ENCODE measurements at regions not wholly inside any gene's neighbourhood (a gene's known extent, or its start where the extent isn't known, plus 50 kb on each side); places are given as distances from the start of the nearest gene placed in this dataset.

DNA sequence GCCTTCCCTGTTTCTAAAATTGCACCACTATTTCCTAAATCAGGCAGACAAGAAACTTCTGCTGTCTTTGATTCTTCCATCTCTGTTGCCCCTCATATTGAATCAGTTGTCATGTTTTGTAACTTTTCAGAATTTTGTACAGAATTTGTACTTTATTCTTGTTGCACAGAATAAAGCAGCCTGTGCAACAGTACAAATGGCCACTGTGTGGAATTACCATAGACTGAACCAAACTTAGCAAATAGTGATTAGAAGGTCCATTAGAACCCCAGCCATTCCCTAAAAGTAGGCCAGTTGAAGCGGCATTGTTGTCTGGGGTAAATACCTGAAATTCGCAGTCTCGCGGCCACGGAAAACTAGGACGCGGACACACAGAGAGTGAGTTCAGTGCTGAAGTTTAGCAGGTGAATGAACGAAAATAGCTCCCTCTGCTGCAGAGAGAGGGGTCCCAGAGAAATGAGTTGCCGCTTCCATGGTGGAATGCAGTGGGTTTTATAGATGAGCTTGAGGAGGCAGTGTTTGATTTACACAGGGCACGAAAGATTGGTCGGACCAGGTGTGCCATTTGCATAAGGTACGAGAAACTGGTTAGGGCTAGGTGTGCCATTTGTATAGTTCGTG is 71.8 kb downstream of the C4orf33 start:
- no peak for DNase-seq (ENCODE audit: low read depth)

DNA sequence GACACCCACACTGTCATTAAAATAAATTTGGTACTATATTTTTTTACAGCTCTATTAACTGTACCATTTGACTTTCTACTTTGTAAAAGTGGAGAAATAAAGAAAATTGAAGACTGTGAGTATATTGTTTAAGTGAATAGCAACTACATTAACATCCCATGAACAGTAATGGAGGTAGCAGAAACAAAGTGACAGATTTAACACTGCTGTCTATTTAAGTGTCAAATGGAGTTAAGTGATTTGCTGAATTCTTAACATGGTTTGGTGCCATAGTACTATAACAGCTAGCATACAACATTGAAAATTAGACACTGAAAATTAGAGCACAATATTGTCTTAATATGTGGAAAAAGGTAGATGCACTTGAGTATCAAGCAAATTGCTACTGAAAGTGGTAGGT is 76.2 kb downstream of the C4orf33 start:
- no peak for DNase-seq (ENCODE audit: low read depth)

DNA sequence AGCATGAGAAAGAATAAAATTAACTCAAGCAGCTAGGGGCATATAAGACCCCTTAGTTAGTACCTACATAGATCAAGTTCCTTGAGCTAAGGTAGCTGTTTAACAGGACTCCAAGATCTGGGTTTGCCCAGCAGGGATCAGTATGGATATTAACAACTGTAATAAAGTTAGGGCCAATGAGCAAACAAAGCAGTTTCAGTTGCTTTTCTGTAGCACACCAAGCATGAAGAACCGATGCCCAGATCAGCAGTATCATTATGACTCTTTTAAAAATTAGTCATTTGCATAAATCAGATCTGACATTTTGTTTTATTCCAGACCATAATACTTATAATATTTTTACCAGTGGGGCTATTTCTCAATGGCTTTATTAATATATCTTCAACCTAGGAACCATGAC is 80.9 kb downstream of the C4orf33 start:
- no peak for DNase-seq (ENCODE audit: low read depth)

DNA sequence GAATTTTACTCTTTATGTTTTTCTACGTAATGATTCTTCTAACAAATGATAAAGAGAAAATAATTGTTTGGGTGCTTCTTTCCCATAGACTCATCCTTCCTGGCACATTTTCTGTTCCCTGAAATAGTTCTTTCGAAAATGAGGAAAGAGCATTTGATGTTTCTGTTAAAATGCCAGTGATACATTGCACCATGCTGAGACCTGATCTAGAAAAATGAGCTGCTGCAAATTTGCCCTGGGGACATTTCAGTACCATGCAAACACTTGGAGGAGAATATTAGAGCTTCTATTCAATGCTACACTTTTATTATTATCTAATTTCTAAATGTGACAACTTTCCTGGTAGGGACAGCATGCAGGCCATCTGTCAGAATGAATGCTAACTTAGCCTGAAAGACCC is 83.3 kb downstream of the C4orf33 start:
- DNase-seq (ENCODE audit: low read depth): no peak

DNA sequence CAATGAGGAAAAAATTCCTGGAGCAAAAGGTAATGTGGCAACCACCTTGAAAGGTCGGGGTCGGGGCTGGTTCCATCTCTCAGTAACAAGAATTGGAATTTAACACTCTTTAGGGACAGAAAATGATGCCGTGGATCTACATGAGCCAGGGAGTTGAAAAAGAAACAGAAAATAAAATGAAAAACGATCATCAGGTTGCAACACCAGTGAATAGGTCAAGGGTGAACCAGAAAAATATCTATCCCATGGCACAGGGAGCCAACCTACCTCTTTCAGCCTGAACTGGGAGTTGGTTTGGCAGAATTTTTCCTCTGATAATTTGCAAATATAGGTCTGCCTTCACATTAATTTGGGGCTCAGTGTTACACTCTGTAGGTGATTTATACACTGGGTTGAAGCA is 93.7 kb downstream of the C4orf33 start:
- no peak for DNase-seq (ENCODE audit: low read depth)

DNA sequence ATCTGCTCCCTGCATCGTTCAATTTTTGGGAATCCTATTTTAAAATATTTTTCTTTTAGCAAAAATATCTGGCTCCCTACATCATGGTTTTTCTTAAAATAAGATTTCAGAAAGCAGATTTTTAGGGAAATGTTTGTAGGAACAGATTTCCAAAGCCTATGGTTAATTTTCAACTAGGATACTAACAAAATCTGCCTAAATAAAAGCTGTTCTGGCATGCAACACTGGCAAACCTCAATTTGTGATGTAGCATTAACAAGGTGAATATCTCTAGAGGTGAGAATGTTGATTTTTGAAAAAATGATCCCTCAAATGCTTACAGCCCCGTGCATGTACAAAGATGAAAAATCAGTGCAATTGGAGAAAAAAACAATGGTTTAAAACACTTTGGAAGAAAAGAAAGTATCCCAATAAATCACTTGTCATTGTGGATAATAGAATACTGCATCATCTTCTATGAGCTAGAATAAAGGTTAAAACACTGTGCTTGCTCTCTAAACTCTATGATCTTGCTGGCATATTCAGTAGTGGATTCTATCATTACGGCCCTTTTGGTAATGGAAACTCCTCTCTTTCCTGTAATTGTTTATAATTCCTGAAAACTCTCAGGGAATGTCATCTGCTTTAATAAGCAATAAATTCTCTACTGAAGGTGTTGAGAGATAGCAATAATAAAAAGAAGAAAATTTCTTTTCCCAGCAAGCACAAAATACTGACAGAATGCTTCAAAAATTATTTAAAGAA is 97.6 kb downstream of the C4orf33 start:
- DNase-seq (ENCODE audit: low read depth): no peak

DNA sequence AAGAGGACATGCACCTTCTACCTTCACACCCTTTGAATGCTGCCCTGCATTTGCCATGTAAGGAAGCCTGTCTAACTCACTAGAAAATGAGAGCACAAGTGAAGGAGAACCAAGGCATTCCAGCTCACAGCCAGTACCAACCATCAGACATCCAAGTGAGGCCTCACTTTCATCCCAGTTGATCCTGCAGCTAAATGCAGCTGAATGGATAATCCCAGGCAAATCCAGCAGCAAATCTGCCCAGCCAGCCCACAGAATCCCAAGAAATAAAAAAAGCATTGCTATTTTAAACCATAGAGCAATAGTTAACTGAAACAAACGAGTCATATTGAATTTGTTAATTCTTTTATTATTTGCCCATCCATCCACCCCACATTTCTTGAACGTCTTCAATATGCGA is 112.5 kb downstream of the C4orf33 start:
- no peak for DNase-seq (ENCODE audit: low read depth)

DNA sequence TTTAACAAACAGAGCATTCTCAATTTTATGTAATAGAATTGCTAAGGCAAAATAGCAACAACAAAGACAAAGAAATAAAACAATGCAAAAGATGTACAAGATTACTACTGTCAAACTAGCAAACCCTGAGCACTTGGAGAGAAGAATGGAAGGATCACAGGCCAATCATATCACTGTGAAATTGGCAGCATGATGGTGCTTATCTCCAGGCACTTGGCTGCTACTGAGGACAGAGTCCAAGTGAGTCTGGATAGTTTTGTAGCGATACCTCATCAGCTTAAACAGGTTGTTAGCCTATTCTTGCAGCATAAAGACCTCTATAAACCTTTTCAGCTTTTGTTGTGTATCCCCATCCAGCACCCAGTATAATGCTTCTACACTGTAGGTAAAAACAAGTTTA is 117.7 kb downstream of the C4orf33 start:
- no peak for DNase-seq (ENCODE audit: low read depth)

DNA sequence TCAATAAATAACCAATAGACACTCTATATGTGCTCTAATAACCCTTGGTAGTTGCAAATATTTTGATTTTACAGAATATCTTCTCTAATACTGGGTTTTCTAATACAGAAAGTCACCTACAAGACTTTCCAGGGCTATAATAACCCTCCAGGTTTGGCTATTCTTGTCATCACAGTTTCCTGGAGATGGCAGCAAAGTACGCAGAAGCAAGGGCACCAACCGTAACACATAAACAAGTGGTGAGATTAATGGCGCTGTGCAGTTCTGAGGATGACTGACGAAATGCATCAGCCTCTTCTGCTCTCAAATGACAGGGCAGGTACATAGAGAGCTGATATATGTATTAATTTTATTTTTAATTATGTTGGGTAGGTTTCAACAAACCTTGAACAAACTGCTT is 122.4 kb downstream of the C4orf33 start:
- no peak for DNase-seq (ENCODE audit: low read depth)

DNA sequence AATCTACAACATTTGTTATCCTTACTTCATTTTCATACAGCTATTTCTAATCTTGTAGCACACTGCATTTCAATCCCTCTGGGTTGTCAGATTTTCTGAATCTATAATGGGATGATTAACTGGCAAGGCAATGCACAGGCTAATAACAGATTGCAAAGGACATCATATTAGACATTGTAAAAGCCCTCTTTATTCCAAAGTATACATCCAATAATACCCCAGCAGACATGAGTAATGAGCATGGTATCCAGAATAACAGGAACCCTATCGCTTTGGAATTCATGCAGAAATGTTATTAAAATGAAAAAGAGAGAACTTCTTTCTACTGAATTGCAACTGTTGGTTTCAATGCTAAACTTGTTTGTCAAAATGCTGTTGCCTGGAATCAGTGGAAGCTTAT is 122.9 kb downstream of the C4orf33 start:
- no peak for DNase-seq (ENCODE audit: low read depth)

DNA sequence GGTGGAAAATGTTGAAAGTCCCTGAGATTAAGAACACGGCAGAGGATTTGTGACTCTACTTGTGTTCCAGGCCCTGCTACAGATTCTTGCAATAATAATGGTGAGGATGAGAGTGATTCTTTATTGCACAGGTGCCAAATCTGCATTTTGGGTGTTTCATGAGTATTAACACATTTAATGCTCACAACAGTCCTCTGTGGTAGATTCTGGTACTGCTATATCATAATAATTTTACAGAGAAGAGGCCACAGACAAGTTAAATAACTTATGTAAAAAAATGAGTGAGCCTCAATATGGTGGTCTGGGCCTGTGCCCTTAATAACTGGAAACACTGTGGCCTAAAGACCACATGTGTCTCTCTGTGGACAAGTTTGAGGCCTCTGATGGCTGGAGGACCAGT is 124.3 kb downstream of the C4orf33 start:
- DNase-seq (ENCODE audit: low read depth): no peak

DNA sequence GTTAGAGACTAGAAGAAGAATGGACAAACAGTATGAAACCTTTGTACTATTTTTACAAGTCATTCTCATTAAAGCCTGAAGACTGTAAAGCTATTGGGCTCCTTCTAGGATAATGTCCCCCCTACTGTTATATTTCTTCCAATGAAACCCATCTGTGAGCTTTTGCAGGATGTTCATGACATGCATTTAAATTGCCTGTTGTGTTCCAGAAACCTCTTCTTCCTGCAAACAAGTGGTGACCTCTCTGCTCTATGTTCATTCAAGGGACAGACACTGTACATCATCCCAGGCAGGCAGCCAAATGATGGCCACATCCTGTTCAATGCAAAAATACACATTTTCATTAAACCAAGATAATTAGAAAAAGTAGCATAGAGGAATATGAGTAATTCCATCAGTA is 128.0 kb downstream of the C4orf33 start:
- DNase-seq (ENCODE audit: low read depth): no peak

DNA sequence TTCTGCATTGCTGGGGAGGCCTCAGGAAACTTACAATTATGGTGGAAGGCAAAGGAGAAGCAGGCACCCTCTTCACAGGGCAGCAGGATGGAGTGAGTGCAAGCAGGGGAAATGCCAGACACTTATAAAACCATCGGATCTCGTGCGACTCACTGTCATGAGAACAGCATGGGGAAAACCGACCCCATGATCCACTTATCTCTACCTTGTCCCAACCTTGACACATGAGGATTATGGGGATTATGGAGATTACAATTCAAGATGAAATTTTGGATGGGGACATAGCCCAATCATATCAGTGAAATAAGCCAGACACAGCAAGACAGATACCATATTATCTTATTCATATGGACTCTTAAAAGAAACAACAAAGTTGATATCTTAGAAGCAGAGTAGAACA is 134.9 kb downstream of the C4orf33 start:
- no peak for DNase-seq (ENCODE audit: low read depth)

DNA sequence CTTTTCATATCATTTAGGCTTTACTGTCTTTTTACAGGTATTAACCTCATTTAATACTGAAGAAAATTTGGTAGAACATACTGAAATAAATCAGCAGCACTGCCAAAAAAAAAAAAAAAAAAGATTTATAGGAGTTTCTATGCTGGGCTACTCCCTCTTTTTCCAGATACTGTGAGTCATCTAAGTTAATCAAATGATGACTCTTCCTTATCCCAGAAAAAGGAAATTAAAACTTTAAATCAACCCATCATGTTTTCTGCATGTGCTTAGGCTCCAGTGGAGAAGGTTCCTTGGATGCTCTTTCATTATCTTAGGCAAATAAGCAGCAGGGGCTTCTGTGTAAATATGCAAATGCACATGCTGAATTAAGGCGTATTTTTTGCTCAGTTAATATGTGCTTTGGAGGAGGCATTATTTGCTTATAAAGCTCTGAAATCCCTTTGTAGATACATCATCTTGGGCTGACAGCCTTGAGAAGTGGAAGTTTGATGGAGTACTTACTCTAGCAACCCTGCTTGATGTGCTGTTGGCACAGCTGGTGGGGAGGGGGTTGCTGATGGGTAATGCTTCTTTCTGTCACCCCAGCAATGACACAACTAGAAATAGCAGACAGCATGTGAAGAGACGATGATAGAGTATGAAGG is 136.1 kb downstream of the C4orf33 start:
- DNase-seq (ENCODE audit: low read depth): no peak

DNA sequence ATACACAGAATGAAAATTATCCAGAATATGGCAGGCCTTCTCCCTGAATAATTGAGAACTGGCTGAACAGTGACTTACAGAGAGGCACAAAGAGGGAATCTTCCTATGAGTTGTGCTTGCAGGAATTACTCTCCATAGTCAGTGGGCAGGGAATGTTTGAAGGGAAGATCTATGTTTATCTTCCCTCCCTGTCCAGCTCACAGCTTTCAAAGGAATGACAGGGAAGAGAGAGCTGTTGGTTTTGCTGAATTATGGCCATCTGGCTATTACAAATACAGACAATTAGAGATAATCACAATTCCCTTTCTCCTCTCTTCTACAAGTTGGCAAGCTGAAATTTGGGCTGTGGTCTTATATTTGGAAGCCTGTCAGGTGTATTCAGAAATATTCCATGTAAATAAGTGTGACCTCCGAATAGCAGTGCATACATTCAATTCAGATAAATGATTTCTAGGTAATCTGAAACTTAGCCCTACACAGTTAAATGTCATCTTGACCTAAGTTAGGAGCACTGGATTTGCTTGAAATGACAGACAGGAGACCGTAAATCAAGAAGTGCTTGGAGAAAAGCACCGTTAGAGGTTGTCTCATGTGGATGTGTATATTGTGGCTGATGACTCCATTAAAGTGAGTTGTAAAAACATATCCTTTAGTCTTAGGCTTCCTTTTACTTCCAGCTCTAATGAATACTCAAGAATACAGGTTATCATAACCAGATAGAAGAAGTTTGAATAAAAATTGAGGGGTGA is 136.8 kb downstream of the C4orf33 start:
- DNase-seq (ENCODE audit: low read depth): no peak

DNA sequence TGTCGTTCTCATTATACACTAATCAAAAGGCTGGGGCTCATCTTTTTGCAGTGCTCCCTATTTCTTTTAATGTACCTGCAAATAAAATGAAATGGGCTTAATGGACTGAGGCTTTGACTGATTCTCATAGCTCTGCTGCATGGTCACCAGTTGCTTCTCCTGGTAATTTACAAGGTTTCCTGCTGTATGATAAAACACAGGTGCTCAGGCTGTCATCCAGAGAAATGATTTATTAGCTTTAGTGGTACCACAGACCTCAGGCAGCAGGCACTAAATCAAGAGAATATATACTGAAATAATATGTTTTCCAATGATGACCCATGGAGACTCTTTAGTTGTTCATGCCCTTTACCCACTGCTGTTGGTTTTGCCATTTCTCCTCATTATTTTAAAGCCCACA is 137.7 kb downstream of the C4orf33 start:
- no peak for DNase-seq (ENCODE audit: low read depth)

DNA sequence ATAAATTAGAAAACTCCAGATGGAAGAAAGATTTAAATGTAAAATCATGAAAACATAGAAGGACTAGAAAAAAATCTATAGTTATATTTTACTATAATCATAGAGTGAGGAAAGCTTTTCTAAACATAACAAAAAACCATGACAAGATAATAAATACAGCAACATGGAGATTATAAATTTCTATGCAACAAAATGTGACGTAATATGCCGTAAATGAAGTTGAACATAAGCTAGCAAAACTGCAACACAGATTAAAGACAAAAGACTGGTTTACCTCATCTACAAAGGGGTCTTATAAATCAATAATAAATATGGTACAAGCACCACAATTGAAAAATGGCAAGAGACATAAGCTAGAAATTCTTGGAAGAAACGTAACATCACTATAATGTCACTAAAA is 140.4 kb downstream of the C4orf33 start:
- DNase-seq (ENCODE audit: low read depth): no peak

DNA sequence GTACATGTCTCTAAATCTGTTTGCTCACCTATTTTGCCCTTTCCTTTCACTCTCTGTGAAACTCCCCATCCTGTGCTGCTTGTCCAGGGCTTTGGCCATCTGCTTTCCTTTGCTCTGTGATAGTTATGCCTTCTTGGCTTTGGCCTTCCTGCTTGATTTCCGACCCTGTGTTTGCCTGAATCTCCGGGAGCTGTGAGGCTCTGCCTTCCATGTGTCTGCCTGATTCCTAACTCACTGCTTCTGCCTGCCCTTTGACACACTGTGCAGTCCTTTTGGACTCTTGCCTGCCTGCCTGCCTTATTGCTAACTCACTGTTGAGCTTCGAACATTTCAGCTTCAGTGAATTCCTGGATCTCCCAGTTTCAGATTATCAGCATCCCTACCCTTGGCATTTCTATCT is 143.1 kb downstream of the C4orf33 start:
- DNase-seq (ENCODE audit: low read depth): no peak

DNA sequence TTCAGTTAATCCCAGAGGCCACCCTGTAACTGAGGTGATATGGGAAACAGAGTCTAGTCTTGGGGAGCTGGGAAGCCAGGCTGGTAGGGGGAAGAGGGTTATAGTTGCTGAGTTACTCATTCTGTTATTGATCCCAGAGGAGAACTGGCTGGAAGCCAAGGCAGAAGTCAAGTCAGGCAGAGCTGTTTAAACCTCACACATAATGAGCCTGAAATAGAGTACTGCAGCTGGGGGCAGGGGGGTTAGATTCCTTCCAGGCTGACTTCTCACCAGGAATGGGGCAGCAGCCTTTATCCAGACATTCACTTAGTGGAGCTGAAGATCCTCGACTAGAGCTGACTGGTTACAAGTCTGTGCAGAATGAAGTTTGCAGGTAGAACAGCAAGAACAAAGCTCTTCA is 144.9 kb downstream of the C4orf33 start:
- no peak for DNase-seq (ENCODE audit: low read depth)

DNA sequence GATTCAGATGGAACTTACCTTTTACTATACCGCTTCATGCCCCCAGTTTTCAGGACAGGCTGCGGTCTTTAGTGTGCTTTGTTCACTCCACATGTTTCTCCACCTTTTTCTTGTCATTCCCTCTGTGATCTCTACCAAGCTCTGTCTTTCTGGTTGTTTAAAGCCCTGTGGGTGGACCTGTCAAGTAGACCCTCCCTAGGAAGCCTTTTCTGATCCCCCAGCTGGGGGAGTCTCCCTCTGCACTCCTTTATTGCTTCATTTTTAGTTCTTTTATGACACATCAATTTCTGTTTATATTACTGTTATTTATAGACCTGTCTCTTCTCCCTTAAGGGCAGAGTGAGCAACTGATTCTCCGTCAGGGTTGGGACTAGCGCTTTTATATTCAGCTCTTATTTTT is 150.2 kb downstream of the C4orf33 start:
- no peak for DNase-seq (ENCODE audit: low read depth)

DNA sequence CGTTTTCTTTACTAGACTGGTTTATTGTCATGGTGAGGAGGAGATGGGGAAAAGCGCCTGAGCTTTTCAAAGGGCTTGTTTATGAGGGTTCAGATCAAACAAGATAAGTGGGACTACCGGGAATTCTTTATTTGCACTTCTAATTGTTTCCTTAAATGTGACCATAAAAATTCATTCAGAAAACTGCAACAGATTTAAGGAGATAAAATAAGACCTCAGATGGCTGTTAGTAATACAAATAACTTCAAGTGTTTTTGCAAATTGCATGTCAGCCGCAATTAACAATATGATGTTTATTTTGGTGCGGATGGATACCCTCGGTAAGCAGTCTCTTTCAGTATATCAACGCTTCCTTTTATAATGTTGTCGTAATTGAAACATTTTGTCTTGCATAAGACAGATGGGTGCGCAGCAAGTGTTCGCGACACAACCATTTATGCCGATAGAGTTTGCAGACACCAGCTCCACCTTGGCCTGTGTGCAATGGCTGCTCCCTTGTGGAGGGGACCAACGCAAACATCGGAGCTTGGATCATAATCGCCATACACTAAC is 151.0 kb downstream of the C4orf33 start:
- no peak for DNase-seq (ENCODE audit: low read depth)

DNA sequence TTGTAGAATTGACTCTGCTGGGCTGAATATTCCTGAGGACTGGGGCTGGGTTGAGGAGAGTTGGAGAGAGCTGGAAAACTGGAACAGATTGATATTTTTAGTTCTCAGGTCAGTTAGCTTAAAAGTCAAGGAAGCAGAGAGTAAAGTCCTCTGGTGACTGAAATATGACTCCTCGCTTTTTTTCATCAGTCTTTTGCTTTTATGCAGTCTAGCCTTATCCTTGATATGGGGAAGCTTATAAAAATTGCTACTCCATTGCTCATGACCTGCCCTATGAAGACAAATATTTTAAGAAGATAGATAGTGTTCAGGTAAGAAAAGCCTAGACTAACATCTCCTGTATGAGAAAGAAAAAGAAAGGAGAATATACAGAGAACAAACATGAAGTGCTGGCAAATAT is 152.7 kb downstream of the C4orf33 start:
- no peak for DNase-seq (ENCODE audit: low read depth)

DNA sequence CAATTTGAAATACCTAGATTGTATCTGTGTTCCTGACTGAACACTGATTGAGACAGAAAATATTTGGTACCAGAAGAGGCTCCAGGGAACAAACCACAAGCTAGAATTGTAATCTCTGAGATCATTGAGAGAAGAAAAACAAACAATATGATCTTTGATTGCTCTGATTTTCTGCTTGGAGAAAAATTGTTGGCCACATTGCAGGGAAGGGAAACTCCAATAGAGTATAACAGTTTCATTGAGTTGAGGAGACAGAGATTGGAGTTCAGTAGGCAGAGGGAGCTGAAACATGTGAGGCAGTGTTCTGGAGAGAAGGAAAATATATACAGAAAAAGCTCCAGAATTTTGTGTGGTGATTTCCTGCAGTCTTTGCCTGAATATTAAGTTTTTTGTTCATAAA is 158.2 kb downstream of the C4orf33 start:
- no peak for DNase-seq (ENCODE audit: low read depth)
